ENCODE measurements at regions not wholly inside any gene's neighbourhood (a gene's known extent, or its start where the extent isn't known, plus 50 kb on each side); places are given as distances from the start of the nearest gene placed in this dataset.

DNA sequence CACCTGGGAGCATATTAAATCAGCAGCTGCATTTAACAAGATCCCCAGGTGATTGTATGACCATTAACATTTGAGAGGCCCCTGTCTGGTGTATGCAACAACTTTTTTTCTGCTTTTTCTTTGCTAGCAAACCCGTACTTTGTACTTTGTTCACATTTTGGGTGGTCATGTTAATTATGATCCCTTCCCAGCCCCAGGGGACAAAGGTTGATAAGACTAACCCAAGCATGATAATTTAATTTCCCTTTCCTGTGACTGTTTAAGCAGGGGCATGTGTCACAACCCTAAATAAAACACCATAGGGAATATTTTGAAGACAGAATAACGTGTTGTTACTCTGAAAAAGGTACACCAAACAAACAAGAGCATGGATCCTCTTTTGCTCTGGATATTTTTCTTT lies 332.0 kb downstream of the PCDH18 start:
- no peak for TF ChIP-seq SNAI2 (CRISPR knock-in tag; IDR thresholded peaks at IDR 0.05)
- TF ChIP-seq ZNF565 (CRISPR knock-in tag; conservative IDR thresholded peaks at IDR 0.05; ENCODE audit: low read depth), result no peak
- TF ChIP-seq ESRRG (CRISPR knock-in tag; IDR thresholded peaks at IDR 0.05), result no peak
- TF ChIP-seq ZNF8 (CRISPR knock-in tag; IDR thresholded peaks at IDR 0.05), result no peak
- TF ChIP-seq ISL1 (CRISPR knock-in tag; IDR thresholded peaks at IDR 0.05), result no peak
- TF ChIP-seq, protein P1, sequence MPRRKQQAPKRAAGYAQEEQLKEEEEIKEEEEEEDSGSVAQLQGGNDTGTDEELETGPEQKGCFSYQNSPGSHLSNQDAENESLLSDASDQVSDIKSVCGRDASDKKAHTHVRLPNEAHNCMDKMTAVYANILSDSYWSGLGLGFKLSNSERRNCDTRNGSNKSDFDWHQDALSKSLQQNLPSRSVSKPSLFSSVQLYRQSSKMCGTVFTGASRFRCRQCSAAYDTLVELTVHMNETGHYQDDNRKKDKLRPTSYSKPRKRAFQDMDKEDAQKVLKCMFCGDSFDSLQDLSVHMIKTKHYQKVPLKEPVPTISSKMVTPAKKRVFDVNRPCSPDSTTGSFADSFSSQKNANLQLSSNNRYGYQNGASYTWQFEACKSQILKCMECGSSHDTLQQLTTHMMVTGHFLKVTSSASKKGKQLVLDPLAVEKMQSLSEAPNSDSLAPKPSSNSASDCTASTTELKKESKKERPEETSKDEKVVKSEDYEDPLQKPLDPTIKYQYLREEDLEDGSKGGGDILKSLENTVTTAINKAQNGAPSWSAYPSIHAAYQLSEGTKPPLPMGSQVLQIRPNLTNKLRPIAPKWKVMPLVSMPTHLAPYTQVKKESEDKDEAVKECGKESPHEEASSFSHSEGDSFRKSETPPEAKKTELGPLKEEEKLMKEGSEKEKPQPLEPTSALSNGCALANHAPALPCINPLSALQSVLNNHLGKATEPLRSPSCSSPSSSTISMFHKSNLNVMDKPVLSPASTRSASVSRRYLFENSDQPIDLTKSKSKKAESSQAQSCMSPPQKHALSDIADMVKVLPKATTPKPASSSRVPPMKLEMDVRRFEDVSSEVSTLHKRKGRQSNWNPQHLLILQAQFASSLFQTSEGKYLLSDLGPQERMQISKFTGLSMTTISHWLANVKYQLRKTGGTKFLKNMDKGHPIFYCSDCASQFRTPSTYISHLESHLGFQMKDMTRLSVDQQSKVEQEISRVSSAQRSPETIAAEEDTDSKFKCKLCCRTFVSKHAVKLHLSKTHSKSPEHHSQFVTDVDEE (CRISPR knock-in tag; IDR thresholded peaks at IDR 0.05), result no peak
- no peak for TF ChIP-seq ZFP30 (CRISPR knock-in tag; IDR thresholded peaks at IDR 0.05)
- no peak for TF ChIP-seq TCF4 (CRISPR knock-in tag; IDR thresholded peaks at IDR 0.05; ENCODE audit: borderline replicate concordance)
- TF ChIP-seq ARNTL (CRISPR knock-in tag; IDR thresholded peaks at IDR 0.05; ENCODE audit: borderline replicate concordance, low read depth), result no peak
- TF ChIP-seq ZNF70 (CRISPR knock-in tag; IDR thresholded peaks at IDR 0.05), result no peak
- no peak for TF ChIP-seq GLIS3 (CRISPR knock-in tag; IDR thresholded peaks at IDR 0.05)
- TF ChIP-seq OSR1 (CRISPR knock-in tag; IDR thresholded peaks at IDR 0.05), result no peak
- TF ChIP-seq PPARA (CRISPR knock-in tag; IDR thresholded peaks at IDR 0.05; ENCODE audit: borderline replicate concordance), result no peak
- ATAC-seq, result no peak

DNA sequence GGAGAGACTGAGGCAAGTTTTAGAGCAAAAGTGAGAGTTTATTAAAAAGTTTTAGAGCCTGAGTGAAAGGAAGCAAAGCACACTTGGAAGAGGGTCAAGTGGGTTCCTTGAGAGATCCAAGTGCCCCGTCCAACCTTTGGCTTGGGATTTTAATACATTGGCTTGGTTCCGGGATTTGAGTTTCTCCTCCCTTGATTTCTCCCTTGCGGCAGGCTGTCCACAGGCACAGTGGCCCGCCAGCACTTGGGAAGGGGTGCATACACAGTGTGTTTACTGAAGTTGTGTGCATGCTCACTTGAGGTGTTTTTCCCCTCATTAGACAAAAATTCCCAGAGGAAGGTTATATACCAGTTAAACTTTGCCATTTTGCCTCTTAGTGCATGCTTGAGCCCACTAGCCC lies 333.5 kb downstream of the PCDH18 start:
- no peak for ATAC-seq
- TF ChIP-seq GLIS3 (CRISPR knock-in tag; IDR thresholded peaks at IDR 0.05), result no peak
- no peak for TF ChIP-seq ZFP30 (CRISPR knock-in tag; IDR thresholded peaks at IDR 0.05)
- TF ChIP-seq SNAI2 (CRISPR knock-in tag; IDR thresholded peaks at IDR 0.05), result no peak
- TF ChIP-seq, protein P2, sequence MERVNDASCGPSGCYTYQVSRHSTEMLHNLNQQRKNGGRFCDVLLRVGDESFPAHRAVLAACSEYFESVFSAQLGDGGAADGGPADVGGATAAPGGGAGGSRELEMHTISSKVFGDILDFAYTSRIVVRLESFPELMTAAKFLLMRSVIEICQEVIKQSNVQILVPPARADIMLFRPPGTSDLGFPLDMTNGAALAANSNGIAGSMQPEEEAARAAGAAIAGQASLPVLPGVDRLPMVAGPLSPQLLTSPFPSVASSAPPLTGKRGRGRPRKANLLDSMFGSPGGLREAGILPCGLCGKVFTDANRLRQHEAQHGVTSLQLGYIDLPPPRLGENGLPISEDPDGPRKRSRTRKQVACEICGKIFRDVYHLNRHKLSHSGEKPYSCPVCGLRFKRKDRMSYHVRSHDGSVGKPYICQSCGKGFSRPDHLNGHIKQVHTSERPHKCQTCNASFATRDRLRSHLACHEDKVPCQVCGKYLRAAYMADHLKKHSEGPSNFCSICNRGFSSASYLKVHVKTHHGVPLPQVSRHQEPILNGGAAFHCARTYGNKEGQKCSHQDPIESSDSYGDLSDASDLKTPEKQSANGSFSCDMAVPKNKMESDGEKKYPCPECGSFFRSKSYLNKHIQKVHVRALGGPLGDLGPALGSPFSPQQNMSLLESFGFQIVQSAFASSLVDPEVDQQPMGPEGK (CRISPR knock-in tag; IDR thresholded peaks at IDR 0.05; ENCODE audit: borderline replicate concordance), result no peak
- TF ChIP-seq, protein P3, sequence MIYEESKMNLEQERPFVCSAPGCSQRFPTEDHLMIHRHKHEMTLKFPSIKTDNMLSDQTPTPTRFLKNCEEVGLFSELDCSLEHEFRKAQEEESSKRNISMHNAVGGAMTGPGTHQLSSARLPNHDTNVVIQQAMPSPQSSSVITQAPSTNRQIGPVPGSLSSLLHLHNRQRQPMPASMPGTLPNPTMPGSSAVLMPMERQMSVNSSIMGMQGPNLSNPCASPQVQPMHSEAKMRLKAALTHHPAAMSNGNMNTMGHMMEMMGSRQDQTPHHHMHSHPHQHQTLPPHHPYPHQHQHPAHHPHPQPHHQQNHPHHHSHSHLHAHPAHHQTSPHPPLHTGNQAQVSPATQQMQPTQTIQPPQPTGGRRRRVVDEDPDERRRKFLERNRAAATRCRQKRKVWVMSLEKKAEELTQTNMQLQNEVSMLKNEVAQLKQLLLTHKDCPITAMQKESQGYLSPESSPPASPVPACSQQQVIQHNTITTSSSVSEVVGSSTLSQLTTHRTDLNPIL (CRISPR knock-in tag; IDR thresholded peaks at IDR 0.05; ENCODE audit: low read depth), result no peak
- TF ChIP-seq TOX (CRISPR knock-in tag; IDR thresholded peaks at IDR 0.05; ENCODE audit: borderline replicate concordance), result no peak
- no peak for TF ChIP-seq RARB (CRISPR knock-in tag; IDR thresholded peaks at IDR 0.05)
- TF ChIP-seq CSDC2 (CRISPR knock-in tag; IDR thresholded peaks at IDR 0.05), result no peak
- TF ChIP-seq PPARA (CRISPR knock-in tag; IDR thresholded peaks at IDR 0.05; ENCODE audit: borderline replicate concordance), result no peak
- TF ChIP-seq OSR1 (CRISPR knock-in tag; IDR thresholded peaks at IDR 0.05), result no peak
- no peak for TF ChIP-seq ZNF70 (CRISPR knock-in tag; IDR thresholded peaks at IDR 0.05)
- no peak for TF ChIP-seq ZNF565 (CRISPR knock-in tag; conservative IDR thresholded peaks at IDR 0.05; ENCODE audit: low read depth)
- TF ChIP-seq TCF4 (CRISPR knock-in tag; IDR thresholded peaks at IDR 0.05; ENCODE audit: borderline replicate concordance), result no peak
- TF ChIP-seq, protein P1 (CRISPR knock-in tag; IDR thresholded peaks at IDR 0.05), result no peak
- TF ChIP-seq ZFP3 (CRISPR knock-in tag; IDR thresholded peaks at IDR 0.05), result no peak

DNA sequence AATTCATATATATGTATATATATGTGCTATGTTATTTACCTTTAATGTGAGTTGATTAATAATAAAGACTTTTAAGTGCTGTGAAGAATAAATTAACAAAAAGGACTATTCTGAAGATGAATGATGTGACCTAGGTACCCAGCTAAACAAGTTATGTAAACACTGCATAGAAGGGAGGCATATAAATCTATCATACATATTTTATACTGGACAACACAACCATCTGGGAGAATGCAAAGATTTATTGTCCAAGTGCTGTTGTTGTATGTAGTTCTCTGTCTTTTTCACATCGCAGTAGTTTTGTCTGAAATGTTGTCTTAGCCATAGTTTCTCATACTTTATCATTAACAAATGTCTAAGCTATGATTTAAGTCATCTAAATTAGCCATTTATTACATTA lies 337.6 kb downstream of the PCDH18 start:
- ATAC-seq, result no peak
- TF ChIP-seq, protein P2 (CRISPR knock-in tag; IDR thresholded peaks at IDR 0.05; ENCODE audit: borderline replicate concordance), result no peak
- TF ChIP-seq ZNF70 (CRISPR knock-in tag; IDR thresholded peaks at IDR 0.05) (no peak), ESRRG (CRISPR knock-in tag; IDR thresholded peaks at IDR 0.05) (no peak), PPARA (CRISPR knock-in tag; IDR thresholded peaks at IDR 0.05; ENCODE audit: borderline replicate concordance) (no peak), ISL1 (CRISPR knock-in tag; IDR thresholded peaks at IDR 0.05) (no peak), OSR1 (CRISPR knock-in tag; IDR thresholded peaks at IDR 0.05) (no peak), ARNTL (CRISPR knock-in tag; IDR thresholded peaks at IDR 0.05; ENCODE audit: borderline replicate concordance, low read depth) (no peak), ZFP3 (CRISPR knock-in tag; IDR thresholded peaks at IDR 0.05) (no peak), GLIS3 (CRISPR knock-in tag; IDR thresholded peaks at IDR 0.05) (no peak), RARB (CRISPR knock-in tag; IDR thresholded peaks at IDR 0.05) (no peak), TOX (CRISPR knock-in tag; IDR thresholded peaks at IDR 0.05; ENCODE audit: borderline replicate concordance) (no peak), CSDC2 (CRISPR knock-in tag; IDR thresholded peaks at IDR 0.05) (no peak), SNAI2 (CRISPR knock-in tag; IDR thresholded peaks at IDR 0.05) (no peak), ZC3H10 (CRISPR knock-in tag; IDR thresholded peaks at IDR 0.05) (no peak)
- TF ChIP-seq, protein P3 (CRISPR knock-in tag; IDR thresholded peaks at IDR 0.05; ENCODE audit: low read depth), result no peak
- TF ChIP-seq, protein P1 (CRISPR knock-in tag; IDR thresholded peaks at IDR 0.05), result no peak

Measured in SK-N-SH treated with all-trans-retinoic acid at 6 μM for 48 hours (cell line).